ENCODE measurements at regions not wholly inside any gene's neighbourhood (a gene's known extent, or its start where the extent isn't known, plus 50 kb on each side); places are given as distances from the start of the nearest gene placed in this dataset.
"Not testable (repeated sequence)": the region's sequence is repeated elsewhere in the genome, so short reads cannot be mapped to it uniquely, and the experiment has no call there.

DNA sequence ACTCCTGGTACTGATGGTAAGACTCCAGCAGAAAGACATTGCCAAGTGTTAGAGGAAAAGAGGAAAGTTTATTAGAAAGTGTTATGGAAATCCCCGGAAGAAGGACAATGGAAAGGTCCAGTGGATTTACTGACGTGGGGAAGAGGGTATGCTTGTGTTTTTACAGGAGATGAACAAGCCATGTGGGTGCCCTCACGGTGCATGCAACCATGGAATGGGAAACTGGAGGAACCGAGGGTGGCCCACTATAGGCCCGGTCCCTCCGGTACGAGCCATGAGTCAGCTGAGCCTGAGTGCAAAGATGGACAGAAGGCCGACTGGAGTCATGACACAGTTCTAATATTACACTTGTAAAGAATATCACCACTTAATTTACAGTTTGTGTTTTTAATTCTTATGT, 123.3 kb upstream of the ZCCHC13 start:
- no peak for DNase-seq (ENCODE audit: low read depth)

DNA sequence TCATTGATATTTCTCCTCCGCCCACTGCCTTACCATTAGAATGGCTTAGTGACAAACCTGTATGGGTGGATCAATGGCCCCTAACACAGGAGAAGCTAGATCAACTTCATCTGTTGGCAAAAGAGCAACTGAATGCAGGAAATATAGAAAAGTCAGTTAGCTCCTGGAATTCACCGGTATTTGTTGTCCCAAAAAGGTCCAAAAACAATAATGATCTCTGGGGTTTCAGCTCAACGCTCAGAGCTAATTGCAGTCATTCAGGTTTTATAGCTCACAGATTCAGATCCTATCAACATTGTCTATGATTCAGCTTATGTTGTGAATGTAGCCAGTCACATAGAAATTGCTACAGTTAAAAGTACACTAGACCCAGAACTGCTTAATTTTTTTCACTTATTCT, 124.0 kb upstream of the ZCCHC13 start:
- no peak for DNase-seq (ENCODE audit: low read depth)

DNA sequence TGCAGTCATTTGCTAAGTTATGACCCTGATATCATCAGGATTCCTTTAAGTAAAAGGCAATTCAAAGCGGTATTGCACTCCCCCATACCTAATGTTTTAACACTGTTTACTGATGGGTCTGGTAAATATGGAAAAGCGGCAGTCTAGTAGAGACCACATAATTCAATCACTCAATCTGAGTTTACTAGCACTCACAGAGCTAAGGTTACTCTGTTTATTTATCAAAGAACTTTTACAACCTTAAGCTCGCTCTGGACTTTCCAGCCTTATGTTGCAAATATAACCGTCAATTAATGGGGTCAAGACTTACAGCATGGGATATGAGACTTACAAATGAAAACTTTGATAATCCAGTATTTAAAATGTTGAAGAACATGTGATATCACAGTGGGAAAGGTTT, 124.5 kb upstream of the ZCCHC13 start:
- DNase-seq (ENCODE audit: low read depth), result no peak

DNA sequence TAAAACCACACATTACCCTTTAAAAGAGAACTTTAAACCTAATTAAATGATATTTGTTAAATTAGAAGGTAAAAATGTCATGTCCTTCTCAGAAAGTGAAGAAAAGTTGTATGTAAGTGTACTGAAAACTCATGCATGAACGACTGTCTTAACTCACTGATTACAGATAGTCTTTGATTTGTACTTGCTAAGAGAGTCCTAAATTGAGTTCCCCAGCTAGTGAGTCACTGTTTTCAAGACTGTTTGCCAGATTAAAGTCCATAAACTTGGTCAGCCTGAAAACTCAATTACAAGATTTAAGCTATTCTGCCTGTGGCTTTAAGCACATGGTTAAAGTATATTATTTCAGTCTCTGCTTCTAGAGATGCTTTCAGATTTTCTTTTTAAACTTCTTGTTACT, 124.9 kb upstream of the ZCCHC13 start:
- no peak for DNase-seq (ENCODE audit: low read depth)

DNA sequence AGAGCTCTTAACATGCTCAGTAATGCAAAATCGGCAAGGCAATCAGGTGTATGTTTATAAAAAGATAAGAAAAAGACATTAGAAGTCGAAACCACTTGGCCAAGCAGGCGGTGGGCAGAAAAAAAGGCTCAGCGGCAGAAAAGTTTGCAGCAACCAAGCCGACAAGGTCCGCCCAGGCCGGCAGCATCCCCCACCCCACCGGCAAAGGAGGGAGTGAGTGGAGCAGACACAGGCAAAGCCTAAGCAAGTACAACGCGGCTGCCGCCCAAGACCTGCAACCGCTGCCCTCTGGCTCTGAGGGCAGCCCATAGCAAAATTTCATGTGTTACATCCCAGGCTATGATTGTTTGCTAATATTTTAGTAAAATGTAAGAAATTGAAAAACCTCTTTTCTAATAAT, 125.4 kb upstream of the ZCCHC13 start:
- no peak for DNase-seq (ENCODE audit: low read depth)

DNA sequence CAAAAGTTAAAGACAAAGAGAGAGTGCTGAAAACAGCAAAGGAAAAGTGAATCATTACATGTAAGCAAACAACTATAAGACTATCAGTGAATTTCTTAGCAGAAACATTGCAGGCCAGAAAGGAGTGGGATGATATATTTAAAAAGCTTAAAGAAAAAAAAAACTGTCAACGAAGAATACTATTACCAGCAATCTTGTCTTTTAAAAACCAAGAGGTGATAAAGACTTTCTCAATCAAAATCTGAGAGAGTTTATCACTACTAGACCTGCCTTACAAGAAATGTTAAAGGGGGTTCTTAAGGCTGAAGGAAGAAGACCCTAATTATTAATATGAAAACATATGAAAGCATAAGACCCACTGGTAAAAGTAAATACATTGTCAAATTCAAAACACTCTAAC, 132.5 kb upstream of the ZCCHC13 start:
- DNase-seq (ENCODE audit: low read depth), result no peak

DNA sequence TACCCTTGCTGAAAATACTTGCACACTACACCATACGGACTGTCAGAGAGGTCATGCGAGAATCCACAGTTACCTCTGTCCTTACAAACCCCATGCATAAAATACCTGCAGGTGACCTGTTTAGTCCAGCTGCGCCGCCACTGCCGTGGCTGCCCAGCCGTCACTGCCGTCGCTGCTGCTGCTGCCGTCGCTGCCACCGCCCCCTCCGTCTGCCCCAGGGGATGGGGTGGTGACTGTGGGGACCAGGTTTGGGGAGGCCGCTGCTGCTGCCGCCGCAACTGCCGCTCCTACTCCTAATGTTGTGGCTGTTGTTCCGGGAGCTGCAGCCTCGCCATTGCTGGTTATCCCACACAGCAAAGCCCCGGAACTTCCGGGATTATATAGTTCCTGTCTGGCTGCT, 141.8 kb upstream of the ZCCHC13 start:
- DNase-seq (ENCODE audit: low read depth), result no peak

DNA sequence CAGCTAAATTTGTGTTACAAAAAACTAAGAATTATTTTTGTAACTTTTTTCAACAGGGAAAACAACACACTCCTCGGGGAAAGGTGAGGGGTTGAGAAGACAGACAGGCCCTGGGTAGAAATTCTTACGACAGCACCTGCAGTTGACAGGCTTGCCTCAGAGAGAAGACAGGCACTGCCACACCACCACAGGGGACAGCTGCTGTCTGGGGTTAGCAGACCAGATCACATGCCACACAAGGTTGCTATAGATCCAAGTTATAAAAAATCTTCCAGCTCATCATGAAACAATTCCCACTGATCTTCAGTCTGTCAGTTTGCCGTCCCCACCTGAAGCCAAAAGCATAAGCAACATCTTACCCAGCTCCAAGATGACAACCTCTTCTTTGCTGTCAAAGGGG, 143.2 kb upstream of the ZCCHC13 start:
- no peak for DNase-seq (ENCODE audit: low read depth)

DNA sequence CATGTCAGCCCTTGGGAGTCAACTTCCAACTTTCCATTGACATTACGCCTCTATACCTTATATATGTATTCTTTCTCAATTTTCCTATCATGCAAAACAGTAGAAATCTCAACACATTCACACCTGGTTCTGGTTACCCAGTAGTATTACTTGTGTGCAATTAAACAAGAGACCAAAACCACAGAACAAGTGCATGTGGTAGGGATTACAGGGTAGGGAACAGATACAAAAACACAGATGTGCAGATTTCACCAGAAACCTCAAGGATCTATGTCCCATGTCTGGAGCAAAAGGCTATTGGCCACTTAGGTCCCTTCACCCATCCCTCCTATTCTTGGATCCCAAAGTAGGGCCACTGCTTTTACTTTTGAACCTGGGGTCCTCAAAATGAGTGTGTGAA, 143.6 kb upstream of the ZCCHC13 start:
- DNase-seq (ENCODE audit: low read depth), result no peak

DNA sequence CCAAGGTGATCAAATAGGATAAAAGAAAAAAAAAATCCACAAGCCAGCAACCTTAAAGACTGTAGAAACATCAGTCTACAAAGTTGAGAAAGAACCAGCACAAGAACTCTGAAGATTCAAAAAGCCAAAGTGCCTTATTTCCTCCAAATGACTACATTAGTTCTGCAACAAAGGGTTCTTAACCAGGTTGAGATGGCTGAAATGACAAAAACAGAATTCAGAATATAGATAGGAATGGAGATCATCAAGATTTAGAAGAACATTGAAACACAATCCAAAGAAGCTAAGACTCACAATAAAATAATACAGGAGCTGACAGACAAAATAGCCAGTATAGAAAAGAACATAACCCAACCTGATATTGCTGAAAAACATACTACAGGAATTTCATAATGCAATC, 156.5 kb upstream of the ZCCHC13 start:
- no peak for DNase-seq (ENCODE audit: low read depth)

DNA sequence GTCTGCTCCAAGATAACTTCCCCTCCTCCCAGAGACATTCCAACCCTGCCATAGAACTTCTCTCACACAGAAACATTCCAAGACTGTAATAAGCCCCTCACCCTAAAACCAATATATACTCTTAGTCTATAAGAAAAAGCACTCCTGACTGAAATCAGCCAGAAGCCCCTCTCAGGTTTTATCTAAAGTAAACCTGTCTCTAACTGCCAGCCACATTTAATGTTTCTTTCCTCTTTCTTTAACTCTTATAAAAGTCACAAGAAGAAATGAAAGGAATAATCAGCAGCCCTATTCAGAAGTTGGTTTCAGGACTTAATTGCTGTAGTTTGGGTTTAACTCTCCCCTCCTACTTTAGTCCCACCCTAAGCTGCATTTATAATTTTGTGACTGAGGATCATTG, 165.0 kb upstream of the ZCCHC13 start:
- no peak for DNase-seq (ENCODE audit: low read depth)

DNA sequence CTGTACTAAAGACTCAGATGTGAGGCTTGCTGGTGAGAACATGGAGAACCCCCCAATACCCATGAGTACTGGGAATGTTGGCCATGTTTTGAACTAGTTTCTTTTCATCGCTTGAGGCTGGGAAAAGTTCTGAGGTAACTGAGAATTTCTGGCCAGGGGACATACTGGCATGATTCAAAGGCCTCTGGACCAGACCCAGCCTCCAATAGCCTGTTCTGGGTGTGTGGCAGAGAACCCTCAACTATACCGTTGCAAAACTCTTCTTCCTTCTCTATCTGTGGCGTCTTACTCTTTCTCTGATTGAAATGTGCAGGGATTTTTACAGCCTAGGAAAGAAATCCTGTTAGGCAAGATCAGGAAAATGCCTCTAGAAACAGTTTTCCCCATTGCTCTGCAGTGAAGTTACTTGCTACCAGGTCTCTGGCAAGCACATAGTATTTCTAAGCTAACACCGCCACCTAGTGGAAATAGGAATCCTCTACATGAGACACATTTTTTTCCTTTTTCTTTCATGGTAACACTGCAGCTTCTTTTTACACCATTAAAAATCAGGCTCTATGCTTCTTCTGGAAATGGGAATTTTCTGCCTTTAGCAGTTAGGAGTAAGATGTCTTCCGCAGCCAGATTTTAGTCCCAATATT, 170.7 kb upstream of the ZCCHC13 start:
- peak; percentile 3 for DNase-seq (ENCODE audit: low read depth)

DNA sequence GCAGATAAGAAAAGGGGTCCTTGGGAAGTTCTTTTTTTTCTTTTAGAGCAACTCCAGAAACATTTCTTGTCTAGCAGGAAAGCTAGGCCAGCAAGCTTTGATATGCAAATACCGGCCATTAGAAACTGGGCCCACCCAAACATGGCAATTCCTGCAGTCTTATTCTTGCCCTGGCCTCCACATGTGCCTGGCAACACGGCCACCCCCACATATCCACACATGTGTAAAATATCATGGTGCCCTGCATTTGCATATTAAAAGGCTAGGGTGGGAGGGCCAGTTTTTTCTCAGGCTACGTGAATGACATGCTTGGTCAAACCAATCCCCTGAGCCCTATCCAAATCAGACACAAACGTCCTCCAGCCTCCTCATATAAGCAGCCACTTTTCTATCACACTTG, 171.7 kb upstream of the ZCCHC13 start:
- no peak for DNase-seq (ENCODE audit: low read depth)

DNA sequence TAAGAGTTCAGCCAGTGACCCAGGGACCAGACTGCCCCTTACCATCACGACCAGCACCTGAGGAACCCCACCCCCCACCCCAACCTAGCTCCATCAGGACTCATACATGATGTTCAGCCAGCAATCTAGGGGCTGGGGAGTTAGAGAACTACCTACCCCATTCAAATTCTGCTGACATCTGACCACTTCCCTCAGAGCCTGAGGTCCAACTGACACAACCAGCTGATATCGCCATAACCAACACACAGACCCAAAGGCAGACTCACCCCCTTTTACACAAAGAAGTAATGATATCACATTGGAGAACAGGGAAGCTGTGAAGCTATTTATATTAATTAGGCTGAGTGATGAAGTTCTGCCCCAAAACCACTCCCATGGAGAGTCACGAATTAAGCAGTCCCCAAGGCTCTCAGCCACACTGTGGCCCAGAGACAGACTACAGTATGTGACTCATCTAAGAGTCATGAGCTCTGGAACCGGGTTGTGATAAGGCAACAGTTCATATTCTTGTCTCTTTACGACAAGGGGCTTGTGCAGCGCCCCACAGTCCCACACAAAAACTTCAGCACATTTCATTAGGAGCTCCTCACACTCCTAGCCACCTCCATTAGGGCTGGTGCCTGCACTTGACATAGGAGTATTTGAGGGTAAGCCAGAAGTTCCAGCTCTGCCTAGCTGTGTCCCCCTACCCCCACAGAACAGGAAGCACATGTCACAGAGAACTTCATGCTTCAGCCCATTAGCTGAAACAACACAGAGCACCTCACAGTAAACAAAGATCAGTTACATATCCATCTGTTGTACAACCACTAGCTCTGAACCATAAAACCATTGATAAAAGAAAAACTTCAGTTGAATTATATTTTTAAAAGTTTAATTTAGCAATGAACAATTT, 184.7 kb upstream of the ZCCHC13 start:
- DNase-seq (ENCODE audit: low read depth), result no peak

DNA sequence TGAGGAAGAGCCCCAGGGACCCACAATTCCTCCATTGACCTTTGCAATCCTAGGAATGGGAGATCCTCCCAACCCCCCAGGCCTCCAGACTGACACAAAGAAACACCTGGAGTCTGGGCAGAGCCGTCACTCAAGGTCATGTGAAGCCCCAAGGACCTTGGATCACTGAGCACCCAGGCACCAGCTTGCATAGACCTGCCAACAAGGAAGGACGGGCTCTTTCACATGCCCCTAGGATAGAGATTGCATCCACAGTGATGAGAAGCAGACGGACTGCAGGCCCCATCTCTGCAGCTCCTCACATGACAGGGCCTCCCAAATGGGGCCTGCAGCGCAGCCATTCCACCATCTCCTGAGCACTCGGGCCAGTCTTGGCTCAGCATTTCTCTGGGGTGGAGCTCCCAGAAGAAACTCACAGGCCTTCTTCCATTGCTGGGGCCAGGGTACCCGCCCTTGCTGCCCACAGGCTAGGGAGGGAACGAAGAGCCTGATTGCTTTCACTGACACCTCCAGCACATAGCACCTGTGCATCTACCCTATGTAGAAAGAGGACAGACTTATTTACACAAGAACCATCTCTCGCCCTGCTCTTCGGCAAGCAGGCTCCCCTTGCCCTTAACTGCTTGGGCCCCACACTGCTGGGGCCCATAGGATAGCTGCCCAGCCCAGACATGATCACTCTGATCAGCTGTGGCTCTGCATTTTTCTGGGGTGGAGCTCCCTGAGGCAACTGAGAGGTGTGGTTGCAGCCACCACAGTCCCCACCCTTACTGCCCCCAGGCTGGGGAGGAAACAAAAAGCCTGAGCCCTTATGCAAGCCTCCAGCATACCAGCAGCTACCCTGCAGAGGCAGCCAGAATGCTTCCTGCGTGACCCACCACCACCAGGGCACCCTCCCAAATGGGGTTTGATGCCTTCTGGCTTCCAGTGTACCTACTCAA, 185.7 kb upstream of the ZCCHC13 start:
- no peak for DNase-seq (ENCODE audit: low read depth)

DNA sequence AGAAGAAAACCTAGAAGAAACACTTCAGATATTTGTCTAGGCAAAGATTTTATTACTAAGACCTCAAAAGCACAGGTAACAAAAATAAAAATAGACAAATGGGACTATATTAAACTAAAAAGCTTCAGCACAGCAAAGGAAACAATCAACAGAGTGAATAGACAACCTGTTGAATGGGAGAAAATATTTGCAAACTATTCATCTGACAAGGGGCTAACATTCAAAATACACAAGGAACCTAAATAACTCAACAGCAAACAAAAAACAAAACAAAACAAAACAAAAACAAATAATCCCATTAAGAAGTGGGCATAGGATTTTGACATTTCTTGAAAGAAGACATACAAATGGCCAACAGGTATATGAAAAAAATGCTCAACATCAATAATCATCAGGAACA, 192.7 kb upstream of the ZCCHC13 start:
- no peak for DNase-seq (ENCODE audit: low read depth)

DNA sequence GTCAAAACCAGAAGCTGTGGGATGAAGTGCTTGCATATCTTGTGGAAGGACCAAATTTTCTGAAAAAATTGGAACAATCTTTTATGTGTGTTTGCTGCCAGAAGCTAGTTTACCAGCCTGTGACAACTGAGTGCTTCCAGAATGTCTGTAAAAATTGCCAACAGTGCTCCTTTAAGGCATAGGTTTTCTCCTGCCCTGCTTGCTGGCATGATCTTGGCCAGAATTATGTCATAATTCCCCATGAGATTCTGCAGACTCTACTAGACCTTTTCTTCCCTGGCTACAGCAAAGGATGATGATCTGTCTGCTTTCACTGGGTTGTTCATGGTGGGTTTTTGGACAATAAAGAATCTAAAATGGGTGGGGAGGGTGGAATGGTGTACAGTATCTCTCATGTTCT, 196.3 kb upstream of the ZCCHC13 start:
- DNase-seq (ENCODE audit: low read depth), result no peak

DNA sequence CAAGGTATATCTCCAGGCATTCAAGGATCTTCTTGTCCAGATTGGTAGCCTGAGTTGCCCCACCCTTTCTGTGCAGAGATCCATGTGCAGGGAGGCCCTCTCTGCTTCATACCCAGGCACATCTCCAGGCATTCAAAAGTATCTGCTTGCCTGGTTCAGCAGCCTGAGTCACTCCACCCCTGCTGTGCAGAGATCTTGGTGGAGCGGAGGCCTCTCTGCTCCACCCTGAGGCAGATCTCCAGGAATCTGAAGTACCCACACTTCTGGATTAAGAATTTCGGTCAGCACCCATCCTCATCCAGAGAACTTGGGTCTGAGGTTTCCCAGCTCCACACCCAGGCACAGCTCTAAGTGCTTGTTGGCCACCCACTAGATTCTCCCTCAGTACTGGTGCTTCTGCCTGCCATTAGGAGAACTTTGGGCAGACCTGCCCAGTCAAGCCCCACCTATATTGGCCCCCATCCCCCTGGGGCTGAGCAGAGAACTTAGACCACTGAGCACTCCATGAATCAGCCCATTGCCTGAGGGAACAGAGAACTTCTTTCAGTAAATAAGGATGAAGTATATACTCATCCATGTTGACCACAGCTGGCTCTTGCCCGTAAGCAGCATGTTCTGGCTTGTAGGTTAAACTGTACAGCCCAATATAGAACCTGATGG, 199.5 kb upstream of the ZCCHC13 start:
- DNase-seq (ENCODE audit: low read depth), result no peak

DNA sequence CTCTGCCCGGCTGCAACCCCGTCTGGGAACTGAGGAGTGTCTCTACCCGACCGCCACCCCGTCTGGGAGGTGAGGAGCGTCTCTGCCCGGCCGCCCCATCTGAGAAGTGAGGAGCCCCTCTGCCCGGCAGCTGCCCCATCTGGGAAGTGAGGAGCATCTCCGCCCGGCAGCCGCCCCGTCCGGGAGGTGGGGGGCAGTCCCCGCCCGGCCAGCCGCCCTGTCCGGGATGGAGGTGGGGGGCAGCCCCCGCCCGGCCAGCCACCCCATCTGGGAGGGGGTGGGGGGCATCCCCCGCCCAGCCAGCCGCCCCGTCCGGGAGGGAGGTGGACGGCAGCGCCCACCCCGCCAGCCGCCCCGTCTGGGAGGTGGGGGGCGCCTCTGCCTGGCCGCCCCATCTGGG, 205.6 kb upstream of the ZCCHC13 start:
- DNase-seq (ENCODE audit: low read depth), result not testable (repeated sequence)

DNA sequence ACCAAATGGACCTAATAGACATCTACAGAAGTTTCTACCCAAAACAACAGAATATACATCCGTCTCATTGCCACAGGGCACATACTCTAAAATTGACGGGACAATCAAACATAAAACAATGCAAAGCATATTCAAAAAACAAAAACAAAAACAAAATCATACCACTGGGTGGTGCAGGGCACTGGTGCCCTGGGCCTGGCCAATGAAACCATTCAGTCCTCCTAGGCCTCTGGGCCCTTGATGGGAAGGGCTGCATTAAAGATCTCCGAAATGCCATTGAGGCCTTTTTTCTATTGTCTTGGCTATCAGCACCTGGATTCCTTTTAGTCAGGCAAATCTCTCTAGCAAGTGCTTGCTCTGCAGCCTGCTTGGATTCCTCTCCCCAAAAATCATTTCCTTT, 213.9 kb upstream of the ZCCHC13 start:
- DNase-seq (ENCODE audit: low read depth), result no peak

DNA sequence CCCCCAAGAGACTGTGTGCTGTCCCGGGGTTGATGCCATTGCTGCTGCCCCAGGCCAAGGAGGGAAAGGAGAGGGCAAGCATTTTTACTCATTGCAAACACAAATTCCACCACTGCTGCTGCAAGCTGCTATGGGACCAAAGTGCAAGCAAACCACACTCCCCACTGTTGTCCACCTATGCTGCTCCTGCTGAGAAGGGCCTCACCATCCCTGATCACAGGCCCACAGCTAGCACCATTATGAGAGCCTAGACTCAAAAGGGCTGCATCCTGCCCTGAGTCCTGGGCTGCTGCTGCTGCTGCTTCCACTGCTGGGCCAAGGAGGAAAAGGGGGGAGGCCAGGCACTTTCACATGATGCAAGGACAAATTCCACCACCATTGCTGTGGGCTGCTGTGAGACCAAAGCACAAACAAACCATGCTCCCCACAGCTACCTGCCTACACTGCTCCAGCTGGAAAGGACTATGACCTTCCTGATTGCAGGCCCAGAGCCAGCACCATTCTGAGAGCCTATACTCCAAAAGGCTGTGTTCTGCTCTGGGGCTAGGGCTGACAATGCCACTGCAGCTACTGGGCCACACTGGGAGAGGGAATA, 218.2 kb upstream of the ZCCHC13 start:
- DNase-seq (ENCODE audit: low read depth), result no peak

DNA sequence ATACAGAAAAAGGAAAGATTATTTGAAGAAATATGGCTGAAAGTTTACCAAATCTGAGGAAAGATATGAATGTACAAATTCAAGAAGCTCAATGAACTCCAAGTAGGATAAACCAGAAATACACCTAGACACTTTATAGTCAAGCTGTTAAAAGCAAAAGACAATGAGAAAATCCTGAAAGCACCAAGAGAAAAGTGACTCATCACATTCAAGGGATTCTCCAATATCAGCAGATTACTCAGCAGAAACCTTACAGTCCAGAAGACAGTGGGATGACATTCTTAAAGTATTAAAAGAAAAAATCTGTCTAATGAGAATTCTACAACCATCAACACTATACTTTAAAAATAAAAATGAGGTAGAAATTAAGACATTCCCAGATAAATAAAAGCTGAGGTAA, 223.8 kb upstream of the ZCCHC13 start:
- no peak for DNase-seq (ENCODE audit: low read depth)

Measured in activated gamma-delta T cell treated with anti-CD3 and anti-CD28 coated beads, Interleukin-2, amount 50 U/mL, for 16 hours (primary cell).